IMR-90 (cell line): ENCODE measurements at regions not wholly inside any gene's neighbourhood (a gene's known extent, or its start where the extent isn't known, plus 50 kb on each side); places are given as distances from the start of the nearest gene placed in this dataset.

Experiments
- ATAC-seq: fragments of 200-7000 bp; cut with Tn5 transposase; 2 replicates; pipeline ENCODE4 v1.9.1; 2020; ENCODE audit warnings: low read depth, mild to moderate bottlenecking, moderate library complexity
- BruUV-seq: library from RNA; stranded (reverse); fragments of 400-500 nt; replicated peaks from 2 replicates; lab custom pipeline; 2021; lab: Mats Ljungman, UMichigan
- CTCF ChIA-PET: fragments of 300-600 bp; formaldehyde crosslinking; extraction: SDS; loops from one replicate; lab custom pipeline; 2021; ENCODE audit warnings: antibody characterized with exemption; lab: Yijun Ruan, JAX
- POLR2A ChIA-PET: fragments of 300-600 bp; sonication (Branson Sonifier 250); formaldehyde crosslinking; loops from one replicate; lab custom pipeline; 2022; ENCODE audit warnings: antibody characterized with exemption; ENCODE audit not compliant: unreplicated experiment; lab: Charles Lee
- DNase-seq: peaks from one replicate; pipeline ENCODE4 v3.0.0; 2013
- H2AFZ ChIP-seq: replicated peaks from 2 replicates; pipeline ENCODE3; 2013; ENCODE audit warnings: low read length, mild to moderate bottlenecking; ENCODE audit not compliant: poor library complexity
- H2AK5ac ChIP-seq: 2 replicates; pipeline ENCODE4 v1.6.1; 2013; ENCODE audit warnings: low read depth, low read length, inconsistent platforms
- H2AK9ac ChIP-seq: replicated peaks from 2 replicates; pipeline ENCODE3; 2013; ENCODE audit warnings: mild to moderate bottlenecking, low read depth, low read length, moderate library complexity; ENCODE audit not compliant: poor library complexity
- H2BK120ac ChIP-seq: 2 replicates; pipeline ENCODE4 v1.6.1; 2013; ENCODE audit warnings: low read depth, low read length, inconsistent platforms
- H2BK15ac ChIP-seq: 3 replicates; pipeline ENCODE4 v1.6.1; 2013; ENCODE audit warnings: low read depth, low read length, inconsistent platforms
- H2BK20ac ChIP-seq: 2 replicates; pipeline ENCODE4 v1.6.1; 2013; ENCODE audit warnings: low read depth, mild to moderate bottlenecking, inconsistent platforms, low read length, moderate library complexity
- H2BK5ac ChIP-seq: 2 replicates; pipeline ENCODE4 v1.6.1; 2013; ENCODE audit warnings: mild to moderate bottlenecking, low read depth, low read length, inconsistent platforms; ENCODE audit not compliant: poor library complexity, severe bottlenecking
- H3K14ac ChIP-seq: replicated peaks from 2 replicates; pipeline ENCODE4 v1.6.1; 2013; ENCODE audit warnings: low read depth, low read length, inconsistent platforms
- H3K18ac ChIP-seq: 2 replicates; pipeline ENCODE4 v1.6.1; 2013; ENCODE audit warnings: low read depth, low read length, control low read depth
- H3K23ac ChIP-seq: 2 replicates; pipeline ENCODE4 v1.6.1; 2013; ENCODE audit warnings: low read depth, low read length, inconsistent platforms
- H3K27ac ChIP-seq: 2 replicates; pipeline ENCODE4 v1.5.1; 2013; ENCODE audit warnings: mild to moderate bottlenecking, control low read depth, low read length; ENCODE audit not compliant: insufficient read depth
- H3K27me3 ChIP-seq: 2 replicates; pipeline ENCODE4 v1.6.1; 2013; ENCODE audit warnings: low read length; ENCODE audit not compliant: control insufficient read depth, insufficient read depth
- H3K36me3 ChIP-seq: 2 replicates; pipeline ENCODE4 v1.6.1; 2013; ENCODE audit warnings: low read length, mixed read lengths; ENCODE audit not compliant: control insufficient read depth, insufficient read depth
- H3K4ac ChIP-seq: 2 replicates; pipeline ENCODE4 v1.6.1; 2013; ENCODE audit warnings: low read depth, low read length, inconsistent platforms
- H3K4me1 ChIP-seq: 2 replicates; pipeline ENCODE4 v1.6.1; 2013; ENCODE audit warnings: low read length, mixed read lengths; ENCODE audit not compliant: control insufficient read depth, insufficient read depth
- H3K4me2 ChIP-seq: 2 replicates; pipeline ENCODE4 v1.6.1; 2013; ENCODE audit warnings: low read depth, mild to moderate bottlenecking, control low read depth, low read length, moderate library complexity
- H3K4me3 ChIP-seq: 2 replicates; pipeline ENCODE4 v1.5.1; 2013; ENCODE audit warnings: low read depth, mild to moderate bottlenecking, control low read depth, low read length, moderate library complexity; ENCODE audit not compliant: insufficient read depth
- H3K56ac ChIP-seq: 2 replicates; pipeline ENCODE4 v1.6.1; 2013; ENCODE audit warnings: low read length, inconsistent platforms; ENCODE audit not compliant: insufficient read depth; ENCODE audit errors: extremely low read depth
- H3K79me1 ChIP-seq, 2 experiments: 2 replicates each; pipeline ENCODE4 v1.6.1; 2013; ENCODE audit warnings: low read length in 2 of 2, inconsistent platforms in 1 of 2, low read depth in 1 of 2
- H3K9ac ChIP-seq: 2 replicates; pipeline ENCODE4 v1.6.1; 2013; ENCODE audit warnings: low read depth, low read length, control low read depth
- H3K9me1 ChIP-seq: 2 replicates; pipeline ENCODE4 v1.6.1; 2013; ENCODE audit warnings: low read length, inconsistent platforms; ENCODE audit not compliant: insufficient read depth
- H3K9me3 ChIP-seq: 2 replicates; pipeline ENCODE4 v1.6.1; 2013; ENCODE audit warnings: low read length; ENCODE audit not compliant: control insufficient read depth, insufficient read depth
- H4K20me1 ChIP-seq: 2 replicates; pipeline ENCODE4 v1.6.1; 2013; ENCODE audit warnings: low read length, inconsistent platforms; ENCODE audit not compliant: insufficient read depth
- H4K5ac ChIP-seq: 2 replicates; pipeline ENCODE4 v1.6.1; 2013; ENCODE audit warnings: mild to moderate bottlenecking, low read depth, low read length, control low read depth
- H4K8ac ChIP-seq, 2 experiments: 2 replicates each; pipeline ENCODE4 v1.6.1; 2013; ENCODE audit warnings: low read depth in 2 of 2, low read length in 2 of 2, control low read depth in 1 of 2, inconsistent platforms in 1 of 2
- H4K91ac ChIP-seq: 2 replicates; pipeline ENCODE4 v1.6.1; 2013; ENCODE audit warnings: low read depth, low read length, inconsistent platforms; ENCODE audit not compliant: insufficient read depth
- BHLHE40 ChIP-seq: fragments of 150-350 bp; IDR thresholded peaks from 2 replicates; pipeline ENCODE4 v1.6.1; 2016; ENCODE audit warnings: mild to moderate bottlenecking, low read depth, low read length
- ELK1 ChIP-seq: fragments of 150-350 bp; IDR thresholded peaks from 2 replicates; pipeline ENCODE4 v1.6.1; 2016; ENCODE audit warnings: low read depth, mild to moderate bottlenecking, low read length, moderate library complexity, borderline replicate concordance
- MAFK ChIP-seq: IDR thresholded peaks from 2 replicates; pipeline ENCODE4 v1.6.1; 2012; ENCODE audit warnings: low read depth, low read length, improper control_type of control experiment
- MAZ ChIP-seq: IDR thresholded peaks from 2 replicates; pipeline ENCODE4 v1.6.1; 2012; ENCODE audit warnings: low read depth, mild to moderate bottlenecking, low read length, improper control_type of control experiment, moderate library complexity, borderline replicate concordance
- MXI1 ChIP-seq: IDR thresholded peaks from 2 replicates; pipeline ENCODE4 v1.6.1; 2012; ENCODE audit warnings: low read depth, mild to moderate bottlenecking, low read length, moderate library complexity, borderline replicate concordance
- RCOR1 ChIP-seq: IDR thresholded peaks from 2 replicates; pipeline ENCODE4 v1.6.1; 2012; ENCODE audit warnings: mild to moderate bottlenecking, low read length, improper control_type of control experiment; ENCODE audit not compliant: insufficient replicate concordance
- SMC3 ChIP-seq: fragments of 150-350 bp; IDR thresholded peaks from 2 replicates; pipeline ENCODE4 v1.6.1; 2016; ENCODE audit warnings: low read depth, mild to moderate bottlenecking, antibody characterized with exemption, low read length, moderate library complexity
- WGBS, 2 experiments: methylation state at CpG; one replicate each; pipeline versions ENCODE4 v1.1.5 to v1.1.7; 2013; ENCODE audit warnings: missing lambda C conversion rate in 2 of 2; ENCODE audit not compliant: insufficient read length in 1 of 2; ENCODE audit errors: extremely low coverage in 2 of 2; 5-methylcytosine and 5-hydroxymethylcytosine counted together
- dilution Hi-C: fragments of 300-500 bp; cut with HindIII; formaldehyde crosslinking; loops from one replicate; pipeline ENCODE4 v1.14.3; 2018; ENCODE audit warnings: low sequenced_read_pairs; ENCODE audit not compliant: unreplicated experiment
- in situ Hi-C: fragments of 300-500 bp; cut with MboI; formaldehyde crosslinking; loops from 3 replicates; pipeline ENCODE4 v1.14.3; 2019; ENCODE audit warnings: low sequenced_read_pairs, inconsistent platforms, mixed read lengths
- intact Hi-C: fragments of 100-400 bp; cut with micrococcal nuclease; formaldehyde crosslinking; loops from 2 replicates; pipeline ENCODE4 v1.10.0; 2022

GRCh38 chr13:26919311-26919710 is 158.7 kb upstream of the GPR12 start:
- no peaks in the 10 kb centered on the region for H3K9me1 ChIP-seq
- H3K4ac ChIP-seq, result no peak overlapping the region
- no peak overlapping the region for H2BK5ac ChIP-seq
- WGBS, 2 experiments, result 62% methylated on average over 2 of the region's 7 CpGs; no CpG with 5 or more reads in 1 of the 2 experiments
- H3K56ac ChIP-seq, result no peak overlapping the region
- H3K23ac ChIP-seq, result no peak overlapping the region
- no peak overlapping the region for H2BK20ac ChIP-seq
- H3K79me1 ChIP-seq, result no peaks in the 10 kb centered on the region
- no peaks in the 10 kb centered on the region for H3K36me3 ChIP-seq
- no peak overlapping the region for H4K8ac ChIP-seq
- no peak overlapping the region for H4K5ac ChIP-seq
- no peaks in the 10 kb centered on the region for H4K20me1 ChIP-seq
- TF ChIP-seq MAZ (no peak), BHLHE40 (no peak), ELK1 (no peak), MXI1 (no peak), MAFK (no peak), RCOR1 (no peak), SMC3 (no peak)
- peaks cover 52% of the 10 kb centered on the region for H3K27me3 ChIP-seq
- CTCF ChIA-PET, result no interaction called here
- no peaks in the 10 kb centered on the region for H3K9me3 ChIP-seq
- intact Hi-C loops, result no loop called here
- peak overlapping the region; percentile 32 for H2AFZ ChIP-seq
- H2BK120ac ChIP-seq, result no peak overlapping the region
- H3K9ac ChIP-seq, result no peak overlapping the region
- POLR2A ChIA-PET, result no interaction called here
- H2BK15ac ChIP-seq, result no peak overlapping the region
- no peak overlapping the region for H3K18ac ChIP-seq
- ATAC-seq (no peak), DNase-seq (no peak)
- in situ Hi-C loops, result loop anchor here (10.0 kb wide), 1 partner anchor 205 kb away; no protein-coding TSS in a partner anchor
- H3K27ac ChIP-seq, result no peak overlapping the region
- H4K91ac ChIP-seq, result no peak overlapping the region
- no peak overlapping the region for H2AK5ac ChIP-seq
- dilution Hi-C loops, result no loop called here
- no peak overlapping the region for H3K4me3 ChIP-seq
- no peak overlapping the region for H2AK9ac ChIP-seq
- H3K14ac ChIP-seq, result no peak overlapping the region
- H3K4me1 ChIP-seq, result no peaks in the 10 kb centered on the region
- no peak overlapping the region for H3K4me2 ChIP-seq
- no TSS peak for BruUV-seq
